ENCODE measurements at regions not wholly inside any gene's neighbourhood (a gene's known extent, or its start where the extent isn't known, plus 50 kb on each side); places are given as distances from the start of the nearest gene placed in this dataset.
"Not testable (repeated sequence)": the region's sequence is repeated elsewhere in the genome, so short reads cannot be mapped to it uniquely, and the experiment has no call there.

GRCh38 chr2:83233326-83233725, 1225.8 kb downstream of the SUCLG1 start:
- DNase-seq, result no peak

- no peak for DNase-seq
Observed at GRCh38 chr2:83229443-83229842, 1229.6 kb downstream of the SUCLG1 start.

GRCh38 chr2:83224591-83225200, 1234.4 kb downstream of the SUCLG1 start:
- DNase-seq, result no peak

GRCh38 chr2:83221258-83221657, 1237.8 kb downstream of the SUCLG1 start:
- no peak for DNase-seq

GRCh38 chr2:83217854-83218253, 1241.2 kb downstream of the SUCLG1 start:
- DNase-seq, result no peak

GRCh38 chr2:83196225-83196624, 1262.9 kb downstream of the SUCLG1 start:
- peak; percentile 2 for DNase-seq

GRCh38 chr2:83191316-83191715, 1267.8 kb downstream of the SUCLG1 start:
- no peak for DNase-seq

GRCh38 chr2:83186105-83186760, 1272.8 kb downstream of the SUCLG1 start:
- no peak for DNase-seq

GRCh38 chr2:83180862-83181530, 1278.1 kb downstream of the SUCLG1 start:
- DNase-seq, result not testable (repeated sequence)

GRCh38 chr2:83176539-83176938, 1282.5 kb downstream of the SUCLG1 start:
- no peak for DNase-seq

- DNase-seq, result no peak
Observed at GRCh38 chr2:83172841-83173240, 1286.2 kb downstream of the SUCLG1 start.

- no peak for DNase-seq
Observed at GRCh38 chr2:83168377-83168776, 1290.7 kb downstream of the SUCLG1 start.

GRCh38 chr2:83162421-83162820, 1296.7 kb downstream of the SUCLG1 start:
- no peak for DNase-seq

GRCh38 chr2:83160571-83160970, 1298.5 kb downstream of the SUCLG1 start:
- DNase-seq, result no peak

GRCh38 chr2:83155826-83156225, 1303.3 kb downstream of the SUCLG1 start:
- DNase-seq, result no peak

- DNase-seq, result no peak
Observed at GRCh38 chr2:83143946-83144345, 1315.1 kb downstream of the SUCLG1 start.

GRCh38 chr2:83142934-83143333, 1316.1 kb downstream of the SUCLG1 start:
- no peak for DNase-seq

GRCh38 chr2:83115606-83116005, 1343.5 kb downstream of the SUCLG1 start:
- DNase-seq, result no peak

GRCh38 chr2:83115155-83115554, 1343.9 kb downstream of the SUCLG1 start:
- DNase-seq, result no peak

- no peak for DNase-seq
Observed at GRCh38 chr2:83113953-83114352, 1345.1 kb downstream of the SUCLG1 start.

- DNase-seq, result no peak
Observed at GRCh38 chr2:83112858-83113257, 1346.2 kb downstream of the SUCLG1 start.

- DNase-seq, result no peak
Observed at GRCh38 chr2:83109284-83109683, 1349.8 kb downstream of the SUCLG1 start.

- DNase-seq, result no peak
Observed at GRCh38 chr2:83106853-83107252, 1352.2 kb downstream of the SUCLG1 start.

GRCh38 chr2:83104202-83104601, 1354.9 kb downstream of the SUCLG1 start:
- DNase-seq, result no peak
